ENCODE measurements at regions not wholly inside any gene's neighbourhood (a gene's known extent, or its start where the extent isn't known, plus 50 kb on each side); places are given as distances from the start of the nearest gene placed in this dataset.

GRCh38 chr21:43324596-43324995 is 102.3 kb downstream of the SIK1 start:
- no peaks in the 10 kb centered on the region for H3K36me3 ChIP-seq (replicated peaks in 1 of 2; ENCODE audit: control insufficient read depth in 1 of 2, insufficient read depth in 2 of 2, low read length in 1 of 2)
- WGBS (ENCODE audit: low lambda C conversion rate) = 72% methylated on average over 7 of the region's 14 CpGs
- H4K20me1 ChIP-seq (ENCODE audit: insufficient read depth) = no peaks in the 10 kb centered on the region
- H3K4me3 ChIP-seq (ENCODE audit: low read depth in 2 of 2, low read length in 1 of 2) = no peak overlapping the region
- ChIA-PET POLR2A (no interaction called here), CTCF (no interaction called here)
- no peaks in the 10 kb centered on the region for H3K9me3 ChIP-seq
- no peaks in the 10 kb centered on the region for H3K9me2 ChIP-seq
- H3K27ac ChIP-seq (ENCODE audit: low read depth in 2 of 2, low read length in 1 of 2) = no peak overlapping the region
- DNase-seq = no peak
- H3K9ac ChIP-seq = no peak overlapping the region
- H3K4me2 ChIP-seq = no peak overlapping the region
- H2AFZ ChIP-seq (ENCODE audit: low read depth) = no peak overlapping the region
- no peaks in the 10 kb centered on the region for H3K79me2 ChIP-seq (ENCODE audit: insufficient read depth)
- H3K27me3 ChIP-seq (ENCODE audit: insufficient read depth) = no peaks in the 10 kb centered on the region
- no peaks in the 10 kb centered on the region for H3F3A ChIP-seq (replicated peaks; ENCODE audit: insufficient read depth)
- no peaks in the 10 kb centered on the region for H3K4me1 ChIP-seq (ENCODE audit: control insufficient read depth in 1 of 2, insufficient read depth in 2 of 2, low read depth in 1 of 2, low read length in 1 of 2)
- no peak for TF ChIP-seq JUND (IDR thresholded peaks at IDR 0.05)
- no peak for TF ChIP-seq TAF1 (IDR thresholded peaks at IDR 0.05; ENCODE audit: borderline replicate concordance, low read depth, low read length)
- no peak for TF ChIP-seq FOXJ3 (CRISPR knock-in tag; IDR thresholded peaks at IDR 0.05)
- no peak for TF ChIP-seq FOXM1 (IDR thresholded peaks at IDR 0.05; ENCODE audit: low read depth)

GRCh38 chr21:43323244-43324005 is 103.5 kb downstream of the SIK1 start:
- no peak overlapping the region for H2AFZ ChIP-seq (ENCODE audit: low read depth)
- ChIA-PET CTCF (no interaction called here), POLR2A (interaction anchor here (0.6 kb wide), 1 partner anchor 419 kb away, joined by 4 read pairs; no protein-coding TSS in a partner anchor)
- no peaks in the 10 kb centered on the region for H3K79me2 ChIP-seq (ENCODE audit: insufficient read depth)
- no peak overlapping the region for H3K4me3 ChIP-seq (ENCODE audit: low read depth in 2 of 2, low read length in 1 of 2)
- peaks cover 0 to 9% of the 10 kb centered on the region in 2 experiments; a peak in 1 of 4 replicates for H3K4me1 ChIP-seq (ENCODE audit: control insufficient read depth in 1 of 2, insufficient read depth in 2 of 2, low read depth in 1 of 2, low read length in 1 of 2)
- H3K36me3 ChIP-seq (replicated peaks in 1 of 2; ENCODE audit: control insufficient read depth in 1 of 2, insufficient read depth in 2 of 2, low read length in 1 of 2) = no peaks in the 10 kb centered on the region
- H3K4me2 ChIP-seq = no peak overlapping the region
- no peak for TF ChIP-seq RCOR1 (IDR thresholded peaks at IDR 0.05; ENCODE audit: low read length)
- TF ChIP-seq, protein P1, sequence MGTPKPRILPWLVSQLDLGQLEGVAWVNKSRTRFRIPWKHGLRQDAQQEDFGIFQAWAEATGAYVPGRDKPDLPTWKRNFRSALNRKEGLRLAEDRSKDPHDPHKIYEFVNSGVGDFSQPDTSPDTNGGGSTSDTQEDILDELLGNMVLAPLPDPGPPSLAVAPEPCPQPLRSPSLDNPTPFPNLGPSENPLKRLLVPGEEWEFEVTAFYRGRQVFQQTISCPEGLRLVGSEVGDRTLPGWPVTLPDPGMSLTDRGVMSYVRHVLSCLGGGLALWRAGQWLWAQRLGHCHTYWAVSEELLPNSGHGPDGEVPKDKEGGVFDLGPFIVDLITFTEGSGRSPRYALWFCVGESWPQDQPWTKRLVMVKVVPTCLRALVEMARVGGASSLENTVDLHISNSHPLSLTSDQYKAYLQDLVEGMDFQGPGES (IDR thresholded peaks at IDR 0.05; ENCODE audit: low read depth, low read length) = no peak
- TF ChIP-seq FOSL2 (IDR thresholded peaks at IDR 0.05; ENCODE audit: borderline replicate concordance, low read depth) = no peak
- no peak overlapping the region for H3K27ac ChIP-seq (ENCODE audit: low read depth in 2 of 2, low read length in 1 of 2)
- no peaks in the 10 kb centered on the region for H3K9me2 ChIP-seq
- H3K9me3 ChIP-seq = no peaks in the 10 kb centered on the region
- H3F3A ChIP-seq (replicated peaks; ENCODE audit: insufficient read depth) = no peaks in the 10 kb centered on the region
- H3K27me3 ChIP-seq (ENCODE audit: insufficient read depth) = no peaks in the 10 kb centered on the region
- 37% methylated on average over 3 of the region's 23 CpGs for WGBS (ENCODE audit: low lambda C conversion rate)
- no peak for DNase-seq
- no peaks in the 10 kb centered on the region for H4K20me1 ChIP-seq (ENCODE audit: insufficient read depth)
- H3K9ac ChIP-seq = no peak overlapping the region

DNA sequence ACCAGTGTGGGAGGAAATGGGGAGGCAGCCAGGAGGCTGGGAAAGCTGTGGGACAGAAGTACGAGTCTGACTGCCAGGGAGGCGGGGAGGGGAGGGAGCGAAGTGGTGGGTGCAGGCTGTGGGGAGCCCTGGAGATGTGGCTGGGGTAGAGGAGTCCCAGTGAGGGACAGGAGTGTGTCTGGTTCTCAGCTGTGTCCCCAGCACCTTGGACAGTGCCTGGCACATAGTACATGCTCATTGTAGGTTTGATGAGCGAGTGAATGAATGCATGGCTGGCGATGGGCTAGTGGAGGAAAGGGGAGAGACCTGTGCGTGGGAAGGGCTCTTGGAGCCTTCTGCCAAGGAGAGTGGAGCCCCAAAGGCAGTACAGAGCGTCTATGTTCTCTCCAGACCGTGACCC is 104.1 kb downstream of the SIK1 start:
- H3K4me1 ChIP-seq (ENCODE audit: control insufficient read depth in 1 of 2, insufficient read depth in 2 of 2, low read depth in 1 of 2, low read length in 1 of 2) = peaks cover 0 to 9% of the 10 kb centered on the region in 2 experiments; a peak in 1 of 4 replicates
- H3K4me2 ChIP-seq = no peak overlapping the region
- no peak overlapping the region for H3K9ac ChIP-seq
- TF ChIP-seq TAF1 (IDR thresholded peaks at IDR 0.05; ENCODE audit: borderline replicate concordance, low read depth, low read length) (no peak), TEAD4 (IDR thresholded peaks at IDR 0.05; ENCODE audit: borderline replicate concordance, insufficient read depth) (no peak), RFX5 (IDR thresholded peaks at IDR 0.05; ENCODE audit: low read length) (no peak), YY1 (IDR thresholded peaks at IDR 0.05; ENCODE audit: low read depth) (no peak)
- TF ChIP-seq, protein P2, sequence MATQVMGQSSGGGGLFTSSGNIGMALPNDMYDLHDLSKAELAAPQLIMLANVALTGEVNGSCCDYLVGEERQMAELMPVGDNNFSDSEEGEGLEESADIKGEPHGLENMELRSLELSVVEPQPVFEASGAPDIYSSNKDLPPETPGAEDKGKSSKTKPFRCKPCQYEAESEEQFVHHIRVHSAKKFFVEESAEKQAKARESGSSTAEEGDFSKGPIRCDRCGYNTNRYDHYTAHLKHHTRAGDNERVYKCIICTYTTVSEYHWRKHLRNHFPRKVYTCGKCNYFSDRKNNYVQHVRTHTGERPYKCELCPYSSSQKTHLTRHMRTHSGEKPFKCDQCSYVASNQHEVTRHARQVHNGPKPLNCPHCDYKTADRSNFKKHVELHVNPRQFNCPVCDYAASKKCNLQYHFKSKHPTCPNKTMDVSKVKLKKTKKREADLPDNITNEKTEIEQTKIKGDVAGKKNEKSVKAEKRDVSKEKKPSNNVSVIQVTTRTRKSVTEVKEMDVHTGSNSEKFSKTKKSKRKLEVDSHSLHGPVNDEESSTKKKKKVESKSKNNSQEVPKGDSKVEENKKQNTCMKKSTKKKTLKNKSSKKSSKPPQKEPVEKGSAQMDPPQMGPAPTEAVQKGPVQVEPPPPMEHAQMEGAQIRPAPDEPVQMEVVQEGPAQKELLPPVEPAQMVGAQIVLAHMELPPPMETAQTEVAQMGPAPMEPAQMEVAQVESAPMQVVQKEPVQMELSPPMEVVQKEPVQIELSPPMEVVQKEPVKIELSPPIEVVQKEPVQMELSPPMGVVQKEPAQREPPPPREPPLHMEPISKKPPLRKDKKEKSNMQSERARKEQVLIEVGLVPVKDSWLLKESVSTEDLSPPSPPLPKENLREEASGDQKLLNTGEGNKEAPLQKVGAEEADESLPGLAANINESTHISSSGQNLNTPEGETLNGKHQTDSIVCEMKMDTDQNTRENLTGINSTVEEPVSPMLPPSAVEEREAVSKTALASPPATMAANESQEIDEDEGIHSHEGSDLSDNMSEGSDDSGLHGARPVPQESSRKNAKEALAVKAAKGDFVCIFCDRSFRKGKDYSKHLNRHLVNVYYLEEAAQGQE (IDR thresholded peaks at IDR 0.05; ENCODE audit: low read depth, low read length) = peak; percentile 91
- H3F3A ChIP-seq (replicated peaks; ENCODE audit: insufficient read depth) = no peaks in the 10 kb centered on the region
- POLR2A ChIA-PET = no interaction called here
- no peak overlapping the region for H3K4me3 ChIP-seq (ENCODE audit: low read depth in 2 of 2, low read length in 1 of 2)
- CTCF ChIA-PET = no interaction called here
- no peak for DNase-seq
- WGBS (ENCODE audit: low lambda C conversion rate) = 58% methylated on average over 7 of the region's 8 CpGs
- no peak overlapping the region for H3K27ac ChIP-seq (ENCODE audit: low read depth in 2 of 2, low read length in 1 of 2)
- no peaks in the 10 kb centered on the region for H3K79me2 ChIP-seq (ENCODE audit: insufficient read depth)
- H3K9me3 ChIP-seq = no peaks in the 10 kb centered on the region
- no peaks in the 10 kb centered on the region for H4K20me1 ChIP-seq (ENCODE audit: insufficient read depth)
- no peak overlapping the region for H2AFZ ChIP-seq (ENCODE audit: low read depth)
- H3K27me3 ChIP-seq (ENCODE audit: insufficient read depth) = no peaks in the 10 kb centered on the region
- H3K9me2 ChIP-seq = no peaks in the 10 kb centered on the region
- no peaks in the 10 kb centered on the region for H3K36me3 ChIP-seq (replicated peaks in 1 of 2; ENCODE audit: control insufficient read depth in 1 of 2, insufficient read depth in 2 of 2, low read length in 1 of 2)

Measured in SK-N-SH (cell line).